ENCODE measurements at regions not wholly inside any gene's neighbourhood (a gene's known extent, or its start where the extent isn't known, plus 50 kb on each side); places are given as distances from the start of the nearest gene placed in this dataset.

DNA sequence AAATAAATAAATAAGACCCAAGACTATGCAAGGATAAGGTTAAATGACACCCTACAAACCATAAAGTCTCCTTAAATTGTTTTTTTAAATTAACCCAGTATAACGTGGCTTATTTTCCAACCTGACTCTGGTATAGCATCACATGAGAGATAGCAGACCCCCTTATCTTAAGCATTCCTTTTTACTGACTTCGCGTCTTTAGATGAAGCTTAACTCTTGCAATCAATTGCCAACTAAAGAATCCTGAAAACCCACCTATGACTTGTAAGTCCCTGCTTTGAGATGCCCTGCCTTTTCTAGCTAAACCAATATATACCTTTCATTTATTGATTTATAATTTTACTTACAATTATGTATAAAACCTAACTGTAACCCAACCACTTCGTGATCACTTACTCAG lies 57.1 kb upstream of the RAB12 start:
- TF ChIP-seq MYC (IDR thresholded peaks at IDR 0.05; ENCODE audit: low read depth, low read length), result no peak
- TF ChIP-seq, protein P1, sequence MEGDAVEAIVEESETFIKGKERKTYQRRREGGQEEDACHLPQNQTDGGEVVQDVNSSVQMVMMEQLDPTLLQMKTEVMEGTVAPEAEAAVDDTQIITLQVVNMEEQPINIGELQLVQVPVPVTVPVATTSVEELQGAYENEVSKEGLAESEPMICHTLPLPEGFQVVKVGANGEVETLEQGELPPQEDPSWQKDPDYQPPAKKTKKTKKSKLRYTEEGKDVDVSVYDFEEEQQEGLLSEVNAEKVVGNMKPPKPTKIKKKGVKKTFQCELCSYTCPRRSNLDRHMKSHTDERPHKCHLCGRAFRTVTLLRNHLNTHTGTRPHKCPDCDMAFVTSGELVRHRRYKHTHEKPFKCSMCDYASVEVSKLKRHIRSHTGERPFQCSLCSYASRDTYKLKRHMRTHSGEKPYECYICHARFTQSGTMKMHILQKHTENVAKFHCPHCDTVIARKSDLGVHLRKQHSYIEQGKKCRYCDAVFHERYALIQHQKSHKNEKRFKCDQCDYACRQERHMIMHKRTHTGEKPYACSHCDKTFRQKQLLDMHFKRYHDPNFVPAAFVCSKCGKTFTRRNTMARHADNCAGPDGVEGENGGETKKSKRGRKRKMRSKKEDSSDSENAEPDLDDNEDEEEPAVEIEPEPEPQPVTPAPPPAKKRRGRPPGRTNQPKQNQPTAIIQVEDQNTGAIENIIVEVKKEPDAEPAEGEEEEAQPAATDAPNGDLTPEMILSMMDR (IDR thresholded peaks at IDR 0.05; ENCODE audit: extremely low read depth in 1 of 2, insufficient read depth in 1 of 2, low read depth in 1 of 2, low read length in 2 of 2), result no peak
